A673 (cell line): ENCODE measurements at regions not wholly inside any gene's neighbourhood (a gene's known extent, or its start where the extent isn't known, plus 50 kb on each side); places are given as distances from the start of the nearest gene placed in this dataset.

Experiments used
- BruUV-seq: library from RNA; stranded (reverse); fragments of 400-500 nt; replicated peaks from 2 replicates; lab custom pipeline; 2021; lab: Mats Ljungman, UMichigan
- CTCF ChIA-PET: fragments of 300-600 bp; sonication (Branson Sonifier 250); formaldehyde crosslinking; loops from one replicate; lab custom pipeline; 2022; ENCODE audit warnings: antibody characterized with exemption; lab: Charles Lee
- POLR2A ChIA-PET: fragments of 300-600 bp; sonication (Branson Sonifier 250); formaldehyde crosslinking; loops from one replicate; lab custom pipeline; 2022; ENCODE audit warnings: antibody characterized with exemption; ENCODE audit not compliant: low non-redundant PET; lab: Charles Lee
- DNase-seq: peaks from one replicate; pipeline ENCODE4 v3.0.0-alpha.2; 2015; ENCODE audit warnings: low spot score
- H3K27ac ChIP-seq: fragments of 200-600 bp; sonication (generic); 2 replicates; pipeline ENCODE4 v1.5.1; 2016; ENCODE audit warnings: mixed run types, low read depth, mild to moderate bottlenecking, mixed read lengths, antibody characterized with exemption, low read length; ENCODE audit not compliant: poor library complexity, severe bottlenecking
- H3K27me3 ChIP-seq: fragments of 200-600 bp; sonication (generic); replicated peaks from 2 replicates; pipeline ENCODE4 v1.6.1; 2017; ENCODE audit warnings: mixed run types, low read depth, mild to moderate bottlenecking, mixed read lengths, antibody characterized with exemption, low read length; ENCODE audit not compliant: insufficient read depth, poor library complexity
- H3K36me3 ChIP-seq: fragments of 200-600 bp; sonication (generic); 2 replicates; pipeline ENCODE4 v1.6.1; 2016; ENCODE audit warnings: mixed run types, mild to moderate bottlenecking, mixed read lengths, antibody characterized with exemption, low read length; ENCODE audit not compliant: insufficient read depth, poor library complexity, severe bottlenecking
- H3K4me1 ChIP-seq: fragments of 200-600 bp; sonication (generic); 2 replicates; pipeline ENCODE4 v1.6.1; 2017; ENCODE audit warnings: mixed run types, mild to moderate bottlenecking, mixed read lengths, antibody characterized with exemption, low read length; ENCODE audit not compliant: insufficient read depth, poor library complexity, severe bottlenecking
- H3K4me3 ChIP-seq: fragments of 200-600 bp; sonication (generic); 2 replicates; pipeline ENCODE4 v1.5.1; 2016; ENCODE audit warnings: low read depth, mixed run types, mild to moderate bottlenecking, mixed read lengths, low read length; ENCODE audit not compliant: poor library complexity, severe bottlenecking
- H3K9me3 ChIP-seq: fragments of 200-600 bp; sonication (generic); 2 replicates; pipeline ENCODE4 v1.6.1; 2016; ENCODE audit warnings: mixed run types, low read depth, mild to moderate bottlenecking, mixed read lengths, antibody characterized with exemption, low read length; ENCODE audit not compliant: poor library complexity, severe bottlenecking
- EZH2 ChIP-seq: fragments of 200-600 bp; sonication (generic); IDR thresholded peaks from 2 replicates; pipeline ENCODE4 v1.6.1; 2017; ENCODE audit warnings: borderline replicate concordance, low read depth, mild to moderate bottlenecking, mixed read lengths, antibody characterized with exemption, low read length; ENCODE audit not compliant: poor library complexity, severe bottlenecking
- intact Hi-C: fragments of 100-400 bp; cut with micrococcal nuclease; formaldehyde crosslinking; loops from one replicate; pipeline ENCODE4 v1.10.0; 2022; ENCODE audit not compliant: unreplicated experiment
- TF ChIP-seq, protein P1 (sequence below): fragments of 300-800, 200-600 bp; sonication (generic); conservative IDR thresholded peaks from 2 replicates; pipeline ENCODE4 v1.5.1; 2017; ENCODE audit warnings: low read depth, mild to moderate bottlenecking, antibody characterized with exemption, low read length, moderate library complexity, mixed read lengths

DNA sequence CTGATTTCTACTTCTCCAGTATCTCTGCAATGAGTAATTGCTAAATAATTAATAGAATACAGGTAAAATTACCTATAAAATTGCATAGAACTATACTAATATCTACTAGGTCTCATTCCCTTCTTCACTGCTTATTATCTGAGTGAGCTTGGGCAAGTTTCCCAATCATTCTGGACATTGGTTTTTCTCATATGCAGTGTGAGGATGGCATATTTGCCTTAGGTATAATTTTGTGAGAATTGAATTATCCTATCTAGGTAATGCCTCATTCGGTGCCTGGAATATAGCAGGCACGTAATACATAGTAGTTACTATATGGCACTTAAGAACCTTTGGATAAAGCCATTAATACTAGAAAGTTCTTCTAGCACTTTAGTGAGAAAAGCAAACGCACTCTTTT lies 434.7 kb downstream of the GATA3 start:
- Histone ChIP-seq H3K9me3 (no peaks in the 10 kb centered on the region), H3K27ac (no peak overlapping the region), H3K36me3 (no peaks in the 10 kb centered on the region), H3K27me3 (no peaks in the 10 kb centered on the region), H3K4me3 (no peak overlapping the region), H3K4me1 (no peaks in the 10 kb centered on the region)
- DNase-seq = no peak
- ChIA-PET POLR2A (no interaction called here), CTCF (no interaction called here)
- intact Hi-C loops = no loop called here
- no TSS peak for BruUV-seq
- TF ChIP-seq, protein P1, sequence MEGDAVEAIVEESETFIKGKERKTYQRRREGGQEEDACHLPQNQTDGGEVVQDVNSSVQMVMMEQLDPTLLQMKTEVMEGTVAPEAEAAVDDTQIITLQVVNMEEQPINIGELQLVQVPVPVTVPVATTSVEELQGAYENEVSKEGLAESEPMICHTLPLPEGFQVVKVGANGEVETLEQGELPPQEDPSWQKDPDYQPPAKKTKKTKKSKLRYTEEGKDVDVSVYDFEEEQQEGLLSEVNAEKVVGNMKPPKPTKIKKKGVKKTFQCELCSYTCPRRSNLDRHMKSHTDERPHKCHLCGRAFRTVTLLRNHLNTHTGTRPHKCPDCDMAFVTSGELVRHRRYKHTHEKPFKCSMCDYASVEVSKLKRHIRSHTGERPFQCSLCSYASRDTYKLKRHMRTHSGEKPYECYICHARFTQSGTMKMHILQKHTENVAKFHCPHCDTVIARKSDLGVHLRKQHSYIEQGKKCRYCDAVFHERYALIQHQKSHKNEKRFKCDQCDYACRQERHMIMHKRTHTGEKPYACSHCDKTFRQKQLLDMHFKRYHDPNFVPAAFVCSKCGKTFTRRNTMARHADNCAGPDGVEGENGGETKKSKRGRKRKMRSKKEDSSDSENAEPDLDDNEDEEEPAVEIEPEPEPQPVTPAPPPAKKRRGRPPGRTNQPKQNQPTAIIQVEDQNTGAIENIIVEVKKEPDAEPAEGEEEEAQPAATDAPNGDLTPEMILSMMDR = no peak
- no peak for TF ChIP-seq EZH2

DNA sequence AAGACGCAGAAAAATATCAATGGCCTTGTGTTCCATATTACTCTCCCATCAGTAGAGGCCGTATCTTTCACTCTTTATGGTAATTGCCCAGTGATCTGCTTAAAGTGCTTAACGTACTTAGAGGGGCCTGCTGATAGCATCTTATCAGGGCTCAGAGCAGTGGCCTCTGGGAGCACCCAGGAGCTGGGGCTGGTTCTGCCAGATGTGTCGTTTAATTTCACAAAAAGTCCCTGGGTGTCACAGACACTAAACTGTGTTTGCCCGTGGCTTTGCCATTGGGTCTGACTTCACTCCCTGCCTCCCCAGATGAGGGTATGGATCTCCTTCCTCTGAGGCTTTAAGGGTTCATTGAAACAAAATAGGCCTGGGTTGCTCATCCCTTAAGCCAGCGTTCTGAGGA lies 435.3 kb downstream of the GATA3 start:
- no peaks in the 10 kb centered on the region for H3K9me3 ChIP-seq
- ChIA-PET CTCF (no interaction called here), POLR2A (no interaction called here)
- H3K4me3 ChIP-seq = no peak overlapping the region
- no peaks in the 10 kb centered on the region for H3K36me3 ChIP-seq
- no TSS peak for BruUV-seq
- intact Hi-C loops = no loop called here
- H3K27me3 ChIP-seq = no peaks in the 10 kb centered on the region
- no peak overlapping the region for H3K27ac ChIP-seq
- TF ChIP-seq, protein P1 = no peak
- TF ChIP-seq EZH2 = no peak
- no peaks in the 10 kb centered on the region for H3K4me1 ChIP-seq
- no peak for DNase-seq

DNA sequence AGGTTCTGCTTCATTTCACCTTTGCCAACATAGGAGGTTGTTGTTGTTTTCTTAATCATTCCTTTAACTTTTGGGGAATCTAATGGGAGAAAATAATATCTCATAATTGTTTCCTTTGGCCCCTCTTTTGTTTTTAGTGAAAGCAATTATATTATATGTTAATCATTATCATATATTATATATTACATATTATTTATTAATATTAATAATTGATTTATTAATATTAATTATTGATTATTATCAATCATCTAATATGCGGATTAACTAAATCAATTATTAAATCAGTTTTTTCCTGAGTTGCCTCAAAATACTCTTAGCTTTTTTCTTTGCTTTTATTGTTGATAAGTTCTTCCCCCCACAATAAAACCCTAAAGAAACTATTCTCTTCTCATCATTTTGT lies 443.8 kb downstream of the GATA3 start:
- CTCF ChIA-PET = no interaction called here
- POLR2A ChIA-PET = no interaction called here
- DNase-seq = no peak
- Histone ChIP-seq H3K27me3 (no peaks in the 10 kb centered on the region), H3K36me3 (no peaks in the 10 kb centered on the region), H3K27ac (no peak overlapping the region), H3K4me1 (no peaks in the 10 kb centered on the region), H3K4me3 (no peak overlapping the region), H3K9me3 (no peaks in the 10 kb centered on the region)
- TF ChIP-seq EZH2 = no peak
- TF ChIP-seq, protein P1 = no peak
- BruUV-seq = no TSS peak
- intact Hi-C loops = no loop called here
